ENCODE measurements at regions not wholly inside any gene's neighbourhood (a gene's known extent, or its start where the extent isn't known, plus 50 kb on each side); places are given as distances from the start of the nearest gene placed in this dataset.

DNA sequence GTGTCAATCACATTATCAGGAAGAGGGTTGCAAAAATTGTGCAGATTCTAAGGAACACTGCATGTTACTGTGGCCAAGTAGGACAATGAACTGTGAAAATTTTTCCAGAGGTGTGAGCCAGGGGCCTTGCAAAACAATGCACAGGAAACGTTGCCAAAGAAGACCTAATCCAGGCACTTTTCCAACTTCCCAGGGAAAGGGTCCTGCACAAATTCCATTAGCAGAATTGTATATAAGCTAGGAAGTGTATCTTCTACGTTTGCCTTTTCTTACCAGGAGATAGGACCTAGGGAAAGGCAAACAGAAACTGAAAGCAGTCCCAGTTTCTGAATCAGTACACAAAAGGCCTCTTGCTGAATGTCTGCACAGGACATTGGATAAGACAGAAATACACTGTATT, 1888.3 kb upstream of the CELF4 start:
- TF ChIP-seq HNF4A (conservative IDR thresholded peaks at IDR 0.05) (peak in 1 of 2 donors; percentile 24), FOXA1 (IDR thresholded peaks at IDR 0.05) (no peak), ATF3 (IDR thresholded peaks at IDR 0.05) (no peak), REST (IDR thresholded peaks at IDR 0.05) (peak; percentile 23), RXRA (IDR thresholded peaks at IDR 0.05) (peak; percentile 57 to 59), ZBTB33 (IDR thresholded peaks at IDR 0.05) (no peak), JUND (IDR thresholded peaks at IDR 0.05) (peak in 1 of 2 donors; percentile 24), RAD21 (IDR thresholded peaks at IDR 0.05) (peak in 1 of 2 donors; percentile 18), FOXA2 (IDR thresholded peaks at IDR 0.05) (peak; percentile 1), EGR1 (IDR thresholded peaks at IDR 0.05; ENCODE audit: low read depth in 2 of 2) (peak in 1 of 2 donors; percentile 9), SP1 (IDR thresholded peaks at IDR 0.05) (no peak), MAX (IDR thresholded peaks at IDR 0.05) (no peak)
- TF ChIP-seq, protein P1, sequence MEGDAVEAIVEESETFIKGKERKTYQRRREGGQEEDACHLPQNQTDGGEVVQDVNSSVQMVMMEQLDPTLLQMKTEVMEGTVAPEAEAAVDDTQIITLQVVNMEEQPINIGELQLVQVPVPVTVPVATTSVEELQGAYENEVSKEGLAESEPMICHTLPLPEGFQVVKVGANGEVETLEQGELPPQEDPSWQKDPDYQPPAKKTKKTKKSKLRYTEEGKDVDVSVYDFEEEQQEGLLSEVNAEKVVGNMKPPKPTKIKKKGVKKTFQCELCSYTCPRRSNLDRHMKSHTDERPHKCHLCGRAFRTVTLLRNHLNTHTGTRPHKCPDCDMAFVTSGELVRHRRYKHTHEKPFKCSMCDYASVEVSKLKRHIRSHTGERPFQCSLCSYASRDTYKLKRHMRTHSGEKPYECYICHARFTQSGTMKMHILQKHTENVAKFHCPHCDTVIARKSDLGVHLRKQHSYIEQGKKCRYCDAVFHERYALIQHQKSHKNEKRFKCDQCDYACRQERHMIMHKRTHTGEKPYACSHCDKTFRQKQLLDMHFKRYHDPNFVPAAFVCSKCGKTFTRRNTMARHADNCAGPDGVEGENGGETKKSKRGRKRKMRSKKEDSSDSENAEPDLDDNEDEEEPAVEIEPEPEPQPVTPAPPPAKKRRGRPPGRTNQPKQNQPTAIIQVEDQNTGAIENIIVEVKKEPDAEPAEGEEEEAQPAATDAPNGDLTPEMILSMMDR (IDR thresholded peaks at IDR 0.05; ENCODE audit: low read depth, low read length, missing input control), result no peak
- H3K9ac ChIP-seq (ENCODE audit: low read depth in 1 of 2, low read length in 2 of 2), result no peak overlapping the region
- H3K27ac ChIP-seq (ENCODE audit: low read depth in 1 of 2, low read length in 2 of 2), result no peak overlapping the region

GRCh38 chr18:39453356-39453755, 1887.8 kb upstream of the CELF4 start:
- 85% methylated on average over 2 of the region's 2 CpGs for WGBS
- H3K27ac ChIP-seq (ENCODE audit: low read depth in 1 of 2, low read length in 2 of 2), result no peak overlapping the region
- DNase-seq (ENCODE audit: low spot score), result no peak
- TF ChIP-seq FOXA1 (IDR thresholded peaks at IDR 0.05) (no peak), RXRA (IDR thresholded peaks at IDR 0.05) (no peak), ATF3 (IDR thresholded peaks at IDR 0.05) (no peak), JUND (IDR thresholded peaks at IDR 0.05) (no peak), NR2F2 (IDR thresholded peaks at IDR 0.05) (no peak), SP1 (IDR thresholded peaks at IDR 0.05) (no peak), RAD21 (IDR thresholded peaks at IDR 0.05) (no peak), REST (IDR thresholded peaks at IDR 0.05) (no peak), EGR1 (IDR thresholded peaks at IDR 0.05; ENCODE audit: low read depth in 2 of 2) (no peak), TAF1 (conservative IDR thresholded peaks at IDR 0.05) (no peak), HNF4A (conservative IDR thresholded peaks at IDR 0.05) (no peak)
- TF ChIP-seq, protein P1 (IDR thresholded peaks at IDR 0.05; ENCODE audit: low read depth, low read length, missing input control), result no peak

More for the DNA sequence above, 1888.3 kb upstream of the CELF4 start:
- H3K27me3 ChIP-seq (ENCODE audit: control insufficient read depth in 4 of 4, insufficient read depth in 4 of 4, low read length in 3 of 4), result no peaks in the 10 kb centered on the region
- under 1% methylated on average over 2 of the region's 2 CpGs for WGBS
- peaks cover 0 to 9% (median 2%) of the 10 kb centered on the region in 4 donors for H3K4me1 ChIP-seq (ENCODE audit: control insufficient read depth in 4 of 4, insufficient read depth in 4 of 4, low read length in 3 of 4)
- no peaks in the 10 kb centered on the region for H3K36me3 ChIP-seq (ENCODE audit: control insufficient read depth in 4 of 4, insufficient read depth in 3 of 4, low read depth in 1 of 4, low read length in 3 of 4)
- peak overlapping the region in 1 of 3 donors; percentile 16 for H3K4me3 ChIP-seq (ENCODE audit: low read depth in 1 of 3, low read length in 3 of 3)
- no peak for DNase-seq (ENCODE audit: low spot score)
- H3K9me3 ChIP-seq (ENCODE audit: control insufficient read depth in 4 of 4, low read length in 3 of 4), result no peaks in the 10 kb centered on the region

More at GRCh38 chr18:39453356-39453755, 1887.8 kb upstream of the CELF4 start:
- Histone ChIP-seq H3K9me3 (ENCODE audit: control insufficient read depth in 4 of 4, low read length in 3 of 4) (no peaks in the 10 kb centered on the region), H3K36me3 (ENCODE audit: control insufficient read depth in 4 of 4, insufficient read depth in 3 of 4, low read depth in 1 of 4, low read length in 3 of 4) (no peaks in the 10 kb centered on the region), H3K9ac (ENCODE audit: low read depth in 1 of 2, low read length in 2 of 2) (no peak overlapping the region), H3K4me3 (ENCODE audit: low read depth in 1 of 3, low read length in 3 of 3) (no peak overlapping the region), H3K27me3 (ENCODE audit: control insufficient read depth in 4 of 4, insufficient read depth in 4 of 4, low read length in 3 of 4) (no peaks in the 10 kb centered on the region), H3K4me1 (ENCODE audit: control insufficient read depth in 4 of 4, insufficient read depth in 4 of 4, low read length in 3 of 4) (peaks cover 0 to 9% (median 2%) of the 10 kb centered on the region in 4 donors)

Data from liver (tissue), 8 donors.